Omental fat pad (tissue), 3 donors: ENCODE measurements at regions not wholly inside any gene's neighbourhood (a gene's known extent, or its start where the extent isn't known, plus 50 kb on each side); places are given as distances from the start of the nearest gene placed in this dataset.

Source experiments
- ATAC-seq: fragments of 150-250 bp; one replicate; pipeline ENCODE4 v1.9.1; 2016; ENCODE audit warnings: mild to moderate bottlenecking, moderate library complexity; ENCODE audit not compliant: low FRiP score
- DNase-seq: peaks from one replicate; pipeline ENCODE4 v3.0.0-alpha.2; 2019; ENCODE audit warnings: low spot score
- CTCF ChIP-seq, 3 donors: fragments of 450-650 bp; IDR thresholded peaks; one replicate each; pipeline ENCODE4 v1.5.1; 2016 to 2017; ENCODE audit warnings: antibody characterized with exemption in 3 of 3, mild to moderate bottlenecking in 3 of 3, moderate library complexity in 2 of 3

GRCh38 chr1:212205843-212206242 lies 79.4 kb upstream of the PPP2R5A start:
- no peak for DNase-seq
- no peak for ATAC-seq
- TF ChIP-seq CTCF (IDR thresholded peaks at IDR 0.05) = no peak

- TF ChIP-seq CTCF (IDR thresholded peaks at IDR 0.05) = no peak
- no peak for DNase-seq
- ATAC-seq = no peak
Measured at GRCh38 chr1:212207118-212207517, 78.1 kb upstream of the PPP2R5A start.

GRCh38 chr1:212207822-212208520 lies 77.2 kb upstream of the PPP2R5A start:
- DNase-seq = no peak
- no peak for TF ChIP-seq CTCF (IDR thresholded peaks at IDR 0.05)
- ATAC-seq = no peak

GRCh38 chr1:212208978-212209644 lies 76.1 kb upstream of the PPP2R5A start:
- no peak for DNase-seq
- ATAC-seq = no peak
- TF ChIP-seq CTCF (IDR thresholded peaks at IDR 0.05) = no peak

- DNase-seq = no peak
- no peak for ATAC-seq
- no peak for TF ChIP-seq CTCF (IDR thresholded peaks at IDR 0.05)
Measured at GRCh38 chr1:212211371-212211770, 73.8 kb upstream of the PPP2R5A start.

GRCh38 chr1:212212343-212212742 lies 72.9 kb upstream of the PPP2R5A start:
- TF ChIP-seq CTCF (IDR thresholded peaks at IDR 0.05) = no peak
- ATAC-seq (no peak), DNase-seq (no peak)

- ATAC-seq (no peak), DNase-seq (no peak)
Measured at GRCh38 chr1:212212906-212213305, 72.3 kb upstream of the PPP2R5A start.

More at GRCh38 chr1:212212906-212213305, 72.3 kb upstream of the PPP2R5A start:
- no peak for TF ChIP-seq CTCF (IDR thresholded peaks at IDR 0.05)
